HCT116 (cell line): ENCODE measurements at regions not wholly inside any gene's neighbourhood (a gene's known extent, or its start where the extent isn't known, plus 50 kb on each side); places are given as distances from the start of the nearest gene placed in this dataset.

Source experiments
- ATAC-seq: fragments of 200-7000 bp; cut with Tn5 transposase; 2 replicates; pipeline ENCODE4 v1.9.1; 2020; ENCODE audit warnings: mild to moderate bottlenecking, moderate library complexity
- BruUV-seq: library from RNA; stranded (reverse); fragments of 400-500 nt; replicated peaks from 2 replicates; lab custom pipeline; 2021; lab: Mats Ljungman, UMichigan
- CTCF ChIA-PET: fragments of 300-600 bp; sonication (Branson Sonifier 250); formaldehyde crosslinking; loops from one replicate; lab custom pipeline; 2021; ENCODE audit warnings: antibody characterized with exemption; lab: Charles Lee
- POLR2A ChIA-PET: fragments of 300-600, 350-600 bp; sonication (Branson Sonifier 250); formaldehyde crosslinking; loops from one replicate; lab custom pipeline; 2021; ENCODE audit warnings: antibody characterized with exemption; lab: Charles Lee
- RAD21 ChIA-PET, 2 experiments: fragments of 300-600 bp; sonication (Branson Sonifier 250); formaldehyde crosslinking; loops; one replicate each; lab custom pipeline; 2023; ENCODE audit warnings: low total read pairs in 2 of 2; ENCODE audit not compliant: uncharacterized antibody in 2 of 2, unreplicated experiment in 2 of 2, low non-redundant PET in 1 of 2; lab: Charles Lee
- DNase-seq: peaks from one replicate; pipeline ENCODE4 v3.0.0-alpha.2; 2010; ENCODE audit warnings: low read depth, low spot score
- H2AFZ ChIP-seq: fragments of 200-600 bp; shearing (Covaris generic), sonication (generic); 2 replicates; pipeline ENCODE4 v1.6.1; 2017; ENCODE audit warnings: low read depth, mixed run types, mixed read lengths, antibody characterized with exemption, low read length; ENCODE audit not compliant: poor library complexity, severe bottlenecking
- H3K27ac ChIP-seq: 2 replicates; pipeline ENCODE4 v1.5.1; 2012; ENCODE audit warnings: low read depth, low read length
- H3K27me3 ChIP-seq: fragments of 200-600 bp; sonication (generic); 2 replicates; pipeline ENCODE4 v1.6.1; 2016; ENCODE audit warnings: mixed run types, low read length, mixed read lengths; ENCODE audit not compliant: insufficient read depth
- H3K36me3 ChIP-seq, 2 experiments: fragments of 200-500 bp in 1 of 2; fragments of 200-600 bp in 1 of 2; sonication (Bioruptor generic) in 1 of 2; sonication (generic) in 1 of 2; 2 replicates each; pipeline versions ENCODE4 v1.5.1 to v1.6.1; 2014 to 2016; ENCODE audit warnings: low read length in 2 of 2, inconsistent platforms in 1 of 2, mixed read lengths in 1 of 2, mixed run types in 1 of 2; ENCODE audit not compliant: insufficient read depth in 2 of 2, control insufficient read depth in 1 of 2
- H3K4me1 ChIP-seq, 2 experiments: fragments of 200-600 bp in 1 of 2; sonication (generic) in 1 of 2; 2 replicates each; pipeline versions ENCODE4 v1.5.1 to v1.6.1; 2012 to 2017; ENCODE audit warnings: low read length in 2 of 2, inconsistent platforms in 1 of 2, mild to moderate bottlenecking in 1 of 2, mixed read lengths in 1 of 2, mixed run types in 1 of 2, moderate library complexity in 1 of 2; ENCODE audit not compliant: insufficient read depth in 2 of 2, control insufficient read depth in 1 of 2
- H3K4me2 ChIP-seq: fragments of 200-600 bp; sonication (generic); 2 replicates; pipeline ENCODE4 v1.6.1; 2017; ENCODE audit warnings: mixed run types, low read length, mixed read lengths
- H3K4me3 ChIP-seq, 2 experiments: fragments of 200-600 bp in 1 of 2; sonication (generic) in 1 of 2; replicated peaks in 1 of 2; 2 replicates each; pipeline ENCODE4 v1.5.1; 2011 to 2016; ENCODE audit warnings: low read length in 2 of 2, control low read depth in 1 of 2, low read depth in 1 of 2, mild to moderate bottlenecking in 1 of 2, mixed read lengths in 1 of 2, mixed run types in 1 of 2
- H3K79me2 ChIP-seq: fragments of 200-600 bp; sonication (generic); 2 replicates; pipeline ENCODE4 v1.6.1; 2017; ENCODE audit warnings: mild to moderate bottlenecking, mixed run types, low read length, moderate library complexity, mixed read lengths; ENCODE audit not compliant: insufficient read depth
- H3K9ac ChIP-seq: fragments of 200-600 bp; sonication (generic); 2 replicates; pipeline ENCODE4 v1.6.1; 2016; ENCODE audit warnings: low read length, mixed read lengths
- H3K9me2 ChIP-seq: fragments of 200-600 bp; sonication (generic), shearing (Covaris generic); 2 replicates; pipeline ENCODE4 v1.6.1; 2017; ENCODE audit warnings: mixed run types, mild to moderate bottlenecking, moderate library complexity; ENCODE audit not compliant: insufficient read depth
- H3K9me3 ChIP-seq, 2 experiments: fragments of 200-500 bp in 1 of 2; fragments of 200-600 bp in 1 of 2; sonication (Bioruptor generic) in 1 of 2; sonication (generic) in 1 of 2; 2 replicates each; pipeline ENCODE4 v1.6.1; 2014 to 2017; ENCODE audit warnings: low read length in 2 of 2, mixed read lengths in 2 of 2, inconsistent platforms in 1 of 2, low read depth in 1 of 2, mild to moderate bottlenecking in 1 of 2, mixed run types in 1 of 2, moderate library complexity in 1 of 2; ENCODE audit not compliant: control insufficient read depth in 1 of 2, insufficient read depth in 1 of 2
- H4K20me1 ChIP-seq: fragments of 200-600 bp; sonication (generic), shearing (Covaris generic); 2 replicates; pipeline ENCODE4 v1.6.1; 2017; ENCODE audit warnings: mixed run types, mild to moderate bottlenecking, moderate library complexity; ENCODE audit not compliant: insufficient read depth
- ATF3 ChIP-seq: IDR thresholded peaks from 2 replicates; pipeline ENCODE4 v1.6.1; 2012
- CBX3 ChIP-seq: IDR thresholded peaks from 2 replicates; pipeline ENCODE4 v1.6.1; 2012; ENCODE audit warnings: low read depth
- EGR1 ChIP-seq: IDR thresholded peaks from 2 replicates; pipeline ENCODE4 v1.6.1; 2012; ENCODE audit warnings: low read depth
- ELF1 ChIP-seq: IDR thresholded peaks from 2 replicates; pipeline ENCODE4 v1.6.1; 2012; ENCODE audit warnings: low read depth, borderline replicate concordance
- EZH2 ChIP-seq: fragments of 200-600 bp; sonication (generic); IDR thresholded peaks from 2 replicates; pipeline ENCODE4 v1.6.1; 2017; ENCODE audit warnings: antibody characterized with exemption, mixed run types
- FOSL1 ChIP-seq: IDR thresholded peaks from 2 replicates; pipeline ENCODE4 v1.6.1; 2012; ENCODE audit warnings: low read depth
- JUND ChIP-seq: IDR thresholded peaks from 2 replicates; pipeline ENCODE4 v1.6.1; 2012
- MAX ChIP-seq: IDR thresholded peaks from 2 replicates; pipeline ENCODE4 v1.6.1; 2012
- POLR2A ChIP-seq: IDR thresholded peaks from 2 replicates; pipeline ENCODE4 v1.7.0; 2011; ENCODE audit warnings: borderline replicate concordance; ENCODE audit not compliant: insufficient read depth, insufficient read length; ENCODE audit errors: extremely low read depth
- RAD21 ChIP-seq: IDR thresholded peaks from 2 replicates; pipeline ENCODE4 v1.6.1; 2012; ENCODE audit warnings: low read depth, mild to moderate bottlenecking
- REST ChIP-seq: IDR thresholded peaks from 2 replicates; pipeline ENCODE4 v1.6.1; 2012; ENCODE audit warnings: low read depth
- SP1 ChIP-seq: IDR thresholded peaks from 2 replicates; pipeline ENCODE4 v1.6.1; 2012; ENCODE audit warnings: low read depth
- ZNF274 ChIP-seq: fragments of 200-500 bp; sonication (Bioruptor generic); IDR thresholded peaks from 2 replicates; pipeline ENCODE4 v1.6.1; 2014; ENCODE audit warnings: mild to moderate bottlenecking, low read depth, low read length, inconsistent platforms
- intact Hi-C: fragments of 100-400 bp; cut with micrococcal nuclease; formaldehyde crosslinking; loops from 2 replicates; pipeline ENCODE4 v1.10.0; 2022

- ChIA-PET CTCF (interaction anchor here (1.6 kb wide), 1 partner anchor 242 kb away, joined by 3 read pairs; no protein-coding TSS in a partner anchor), POLR2A (no interaction called here), RAD21 (no interaction called here)
- DNase-seq (no peak), ATAC-seq (no peak)
- TF ChIP-seq EZH2 (no peak), RAD21 (no peak), REST (no peak)
- BruUV-seq: no TSS peak
- H3K27me3 ChIP-seq: no peaks in the 10 kb centered on the region
- no peak overlapping the region for H3K4me2 ChIP-seq
- H3K36me3 ChIP-seq: no peaks in the 10 kb centered on the region
- no peaks in the 10 kb centered on the region for H3K79me2 ChIP-seq
- no peaks in the 10 kb centered on the region for H4K20me1 ChIP-seq
- intact Hi-C loops: no loop called here
- no peaks in the 10 kb centered on the region for H3K9me3 ChIP-seq
- no peak overlapping the region for H3K9ac ChIP-seq
- H3K4me3 ChIP-seq: no peak overlapping the region
- no peaks in the 10 kb centered on the region for H3K4me1 ChIP-seq
- no peaks in the 10 kb centered on the region for H3K9me2 ChIP-seq
- H2AFZ ChIP-seq: no peak overlapping the region
- H3K27ac ChIP-seq: no peak overlapping the region
These were observed 476.1 kb upstream of the SYT1 start for GRCh38 chr12:78388461-78388860.

GRCh38 chr12:78390920-78391319, 473.7 kb upstream of the SYT1 start:
- H3K9me2 ChIP-seq: no peaks in the 10 kb centered on the region
- H4K20me1 ChIP-seq: no peaks in the 10 kb centered on the region
- no peak overlapping the region for H3K9ac ChIP-seq
- H3K4me3 ChIP-seq: no peak overlapping the region
- H2AFZ ChIP-seq: no peak overlapping the region
- CTCF ChIA-PET: no interaction called here
- no peak overlapping the region for H3K27ac ChIP-seq
- no peak overlapping the region for H3K4me2 ChIP-seq
- no peaks in the 10 kb centered on the region for H3K36me3 ChIP-seq
- no peaks in the 10 kb centered on the region for H3K27me3 ChIP-seq
- RAD21 ChIA-PET: no interaction called here
- BruUV-seq: no TSS peak
- no peak for ATAC-seq
- H3K9me3 ChIP-seq: no peaks in the 10 kb centered on the region
- no peaks in the 10 kb centered on the region for H3K4me1 ChIP-seq
- POLR2A ChIA-PET: no interaction called here
- no peaks in the 10 kb centered on the region for H3K79me2 ChIP-seq
- no peak for DNase-seq
- intact Hi-C loops: loop anchor here (10.0 kb wide), 1 partner anchor 954 kb away; no protein-coding TSS in a partner anchor
- TF ChIP-seq FOSL1: no peak
- no peak for TF ChIP-seq ZNF274
- no peak for TF ChIP-seq ELF1
- TF ChIP-seq RAD21: no peak
- no peak for TF ChIP-seq MAX
- TF ChIP-seq POLR2A: no peak
- TF ChIP-seq SP1: no peak
- TF ChIP-seq ATF3: no peak
- TF ChIP-seq EGR1: no peak
- TF ChIP-seq EZH2: no peak
- TF ChIP-seq JUND: no peak
- TF ChIP-seq CBX3: no peak
- TF ChIP-seq REST: no peak
